ENCODE measurements at regions not wholly inside any gene's neighbourhood (a gene's known extent, or its start where the extent isn't known, plus 50 kb on each side); places are given as distances from the start of the nearest gene placed in this dataset.

DNA sequence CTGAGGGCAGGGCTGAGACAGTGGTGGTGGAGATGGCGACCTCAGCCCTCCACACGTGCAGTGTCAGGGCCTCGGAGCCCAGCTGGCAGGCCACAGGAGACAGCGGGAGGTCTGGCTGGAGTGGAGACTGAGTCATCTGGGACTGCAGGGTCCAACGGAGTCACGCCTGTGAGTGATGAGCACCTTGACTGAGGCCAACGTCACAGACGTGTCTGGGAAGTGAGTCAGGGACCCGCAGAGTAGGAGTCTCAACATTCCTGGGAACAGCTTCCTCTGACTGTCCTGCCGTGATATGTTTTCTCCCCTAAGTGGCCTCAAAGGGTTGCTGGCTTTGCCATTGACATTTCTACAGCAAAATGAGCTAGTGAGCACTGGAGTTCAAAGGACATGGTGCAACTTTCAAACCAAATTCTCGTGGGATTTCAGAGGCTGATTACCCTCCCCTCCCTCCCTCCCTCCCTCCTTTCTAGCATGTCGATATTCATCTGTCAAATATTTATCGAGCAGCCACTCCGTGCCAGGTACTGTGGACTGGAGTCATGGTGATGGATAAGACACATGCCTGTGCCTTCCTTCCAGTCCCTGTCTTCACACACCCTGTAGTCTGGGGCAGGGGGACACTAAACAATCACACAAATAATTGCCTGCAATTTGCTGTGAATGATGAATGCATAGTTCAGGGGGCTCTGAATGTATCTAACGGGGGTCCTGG lies 53.3 kb upstream of the AMOTL2 start:
- DNase-seq (ENCODE audit: low read depth) = peak; percentile 100

DNA sequence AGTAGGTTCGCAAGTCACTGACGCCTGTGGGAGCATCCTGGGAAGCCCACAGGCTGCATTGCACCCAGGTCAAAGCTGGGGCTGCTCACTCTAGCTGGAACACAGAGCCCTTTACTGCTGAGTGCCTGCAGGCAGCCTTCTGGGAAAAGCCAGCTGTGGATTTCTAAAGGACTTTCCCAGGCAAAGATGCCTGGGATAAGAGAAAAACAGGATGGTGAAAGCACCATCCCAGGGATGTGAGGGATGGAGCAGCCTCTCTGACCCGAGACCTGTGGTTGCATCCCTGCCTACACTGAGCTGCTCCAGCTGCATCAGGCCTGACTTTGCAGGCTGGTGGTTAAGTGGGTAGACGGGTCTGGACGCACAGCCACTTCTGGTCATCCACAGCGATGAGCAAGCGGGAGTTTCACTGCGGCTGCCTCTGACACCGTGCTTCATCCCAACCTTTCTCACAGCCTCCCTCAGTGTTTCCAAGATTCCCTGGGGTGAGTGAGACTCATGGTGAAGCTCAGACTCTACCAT lies 52.5 kb upstream of the AMOTL2 start:
- peak; percentile 92 for DNase-seq (ENCODE audit: low read depth)

DNA sequence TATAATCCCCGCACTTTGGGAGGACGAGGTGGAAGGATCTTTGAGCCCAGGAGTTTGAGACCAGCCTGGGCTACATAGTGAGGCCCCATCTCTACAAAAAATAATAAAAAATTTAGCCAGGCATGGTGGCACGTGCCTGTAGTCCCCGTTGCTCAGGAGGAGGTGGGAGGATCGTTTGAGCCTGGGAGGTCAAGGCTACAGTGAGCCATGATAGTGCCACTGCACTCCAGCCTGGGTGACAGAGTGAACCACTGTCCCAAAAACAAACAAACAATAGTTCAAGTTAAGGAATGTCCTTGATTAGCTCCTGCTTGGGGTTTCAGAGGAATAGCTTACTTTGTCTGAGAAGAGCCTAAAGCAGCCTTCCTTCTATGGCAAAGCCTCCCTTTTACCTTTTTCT lies 51.7 kb upstream of the AMOTL2 start:
- DNase-seq (ENCODE audit: low read depth) = no peak
